Small intestine (tissue), 7 donors: ENCODE measurements at regions not wholly inside any gene's neighbourhood (a gene's known extent, or its start where the extent isn't known, plus 50 kb on each side); places are given as distances from the start of the nearest gene placed in this dataset.
"Not testable (repeated sequence)": the region's sequence is repeated elsewhere in the genome, so short reads cannot be mapped to it uniquely, and the experiment has no call there.

Source experiments
- DNase-seq, 2 donors: peaks; one replicate each; pipeline versions ENCODE4 v3.0.0 to v3.0.0-alpha.2; 2013
- FAIRE-seq: peaks from 2 replicates; lab custom pipeline; 2012; peaks lifted over from hg19 to GRCh38; lab: Jason Lieb, UNC
- H3K27ac ChIP-seq, 3 donors: one replicate each; pipeline ENCODE4 v1.5.1; 2013; ENCODE audit warnings: low read length in 2 of 3, mild to moderate bottlenecking in 2 of 3, control low read depth in 1 of 3, inconsistent platforms in 1 of 3, low read depth in 1 of 3, moderate library complexity in 1 of 3
- H3K27me3 ChIP-seq, 3 donors: one replicate each; pipeline ENCODE4 v1.6.1; 2013; ENCODE audit warnings: low read length in 3 of 3, inconsistent platforms in 1 of 3; ENCODE audit not compliant: control insufficient read depth in 3 of 3, insufficient read depth in 3 of 3
- H3K36me3 ChIP-seq, 3 donors: one replicate each; pipeline ENCODE4 v1.6.1; 2013; ENCODE audit warnings: low read length in 3 of 3, inconsistent platforms in 1 of 3, low read depth in 1 of 3, mild to moderate bottlenecking in 1 of 3, moderate library complexity in 1 of 3; ENCODE audit not compliant: control insufficient read depth in 3 of 3, insufficient read depth in 2 of 3
- H3K4me1 ChIP-seq, 3 donors: one replicate each; pipeline ENCODE4 v1.6.1; 2013; ENCODE audit warnings: low read length in 2 of 3, inconsistent platforms in 1 of 3, low read depth in 1 of 3, mild to moderate bottlenecking in 1 of 3, moderate library complexity in 1 of 3; ENCODE audit not compliant: control insufficient read depth in 3 of 3, insufficient read depth in 2 of 3
- H3K4me3 ChIP-seq, 3 donors: one replicate each; pipeline ENCODE4 v1.5.1; 2013; ENCODE audit warnings: low read length in 3 of 3, control low read depth in 1 of 3, inconsistent platforms in 1 of 3, low read depth in 1 of 3, mild to moderate bottlenecking in 1 of 3, moderate library complexity in 1 of 3
- H3K9me3 ChIP-seq, 2 donors: one replicate each; pipeline ENCODE4 v1.6.1; 2013; ENCODE audit warnings: low read depth in 1 of 2, low read length in 1 of 2; ENCODE audit not compliant: control insufficient read depth in 2 of 2, insufficient read depth in 1 of 2
- WGBS, 3 donors: extraction: QIAGEN DNeasy Blood & Tissue Kit; methylation state at CpG; one replicate each; pipeline ENCODE4 v1.1.7; 2013; 5-methylcytosine and 5-hydroxymethylcytosine counted together
- donor health status: healthy with polysubstance abuse.
- donor health status: control.
- donor health status: control.
- donor health status: Bipolar disorder and iron deficiency.
- donor health status: healthy.

DNA sequence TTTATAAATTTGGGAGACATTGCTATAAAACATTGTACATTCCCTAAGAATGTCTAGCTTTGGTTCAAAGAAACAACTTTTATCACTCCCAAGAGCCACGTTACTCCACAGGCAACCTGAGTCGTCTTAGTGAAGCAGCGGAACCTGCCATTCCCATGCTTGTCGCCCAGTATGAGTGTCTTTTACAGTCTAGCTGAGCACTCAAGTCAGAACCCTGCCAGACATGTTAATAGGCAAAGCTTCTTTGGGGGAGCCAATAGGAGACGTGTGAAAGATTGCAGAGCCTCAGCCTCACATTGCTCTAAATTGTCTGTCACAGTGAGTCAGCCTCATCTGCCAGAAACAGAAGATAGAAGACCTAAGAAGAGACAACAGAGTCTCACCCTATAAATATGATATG lies 541.6 kb upstream of the FLRT2 start:
- Histone ChIP-seq H3K9me3 (peaks cover 0 to 1% of the 10 kb centered on the region in 2 donors), H3K27me3 (no peaks in the 10 kb centered on the region), H3K36me3 (no peaks in the 10 kb centered on the region), H3K4me3 (no peak overlapping the region), H3K27ac (no peak overlapping the region), H3K4me1 (no peaks in the 10 kb centered on the region)
- FAIRE-seq (no peak), DNase-seq (no peak)
- 85 to 87% (median 85%) methylated on average over 5 of the region's 5 CpGs for WGBS, 3 donors

DNA sequence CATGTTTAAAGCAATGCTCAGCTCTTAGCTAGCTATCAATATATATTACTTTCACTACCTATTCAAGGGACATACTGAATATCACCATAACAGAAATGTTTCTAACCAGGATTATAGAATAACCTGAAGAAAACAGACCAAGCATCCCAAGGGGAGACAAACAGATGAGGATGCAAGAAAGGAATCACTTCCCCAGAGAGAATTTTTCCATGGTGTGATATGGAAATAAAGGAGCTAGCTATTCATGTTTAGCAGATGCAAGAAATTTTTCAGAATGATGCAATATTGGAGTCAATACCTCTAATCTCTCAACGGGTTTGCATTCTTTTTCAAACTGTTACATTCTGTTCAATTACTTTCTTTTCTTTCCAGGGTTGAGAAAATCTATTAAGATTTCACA lies 538.9 kb upstream of the FLRT2 start:
- Histone ChIP-seq H3K36me3 (no peaks in the 10 kb centered on the region), H3K27ac (no peak overlapping the region), H3K9me3 (no peaks in the 10 kb centered on the region), H3K4me1 (no peaks in the 10 kb centered on the region), H3K4me3 (no peak overlapping the region), H3K27me3 (no peaks in the 10 kb centered on the region)
- no peak for DNase-seq
- no peak for FAIRE-seq
- WGBS, 3 donors, result 42 to 70% (median 54%) methylated on average over 1 of the region's 1 CpG

DNA sequence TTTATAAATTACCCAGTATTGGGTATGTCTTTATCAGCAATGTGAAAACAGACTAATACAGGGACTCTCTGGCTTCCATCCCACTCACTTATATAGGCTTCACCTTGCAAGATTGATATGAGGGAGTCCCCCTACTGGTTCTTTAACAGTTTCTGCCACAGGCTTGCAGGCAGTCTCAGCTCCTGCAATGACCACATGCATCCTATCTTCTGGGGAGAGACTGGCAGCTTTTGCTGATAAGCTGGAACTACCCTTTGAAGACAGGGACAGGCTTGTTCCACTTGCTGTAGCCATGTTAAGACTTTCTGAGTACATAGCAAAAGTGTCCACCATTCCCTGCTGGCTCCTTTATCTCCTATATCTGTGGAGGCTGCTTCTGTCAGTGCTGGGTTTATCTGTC lies 531.7 kb upstream of the FLRT2 start:
- H3K27me3 ChIP-seq, result no peaks in the 10 kb centered on the region
- no peaks in the 10 kb centered on the region for H3K36me3 ChIP-seq
- H3K27ac ChIP-seq, result no peak overlapping the region
- FAIRE-seq, result no peak
- DNase-seq, result no peak
- H3K9me3 ChIP-seq, result peaks cover 1 to 3% of the 10 kb centered on the region in 2 donors
- no peaks in the 10 kb centered on the region for H3K4me1 ChIP-seq
- H3K4me3 ChIP-seq, result no peak overlapping the region

DNA sequence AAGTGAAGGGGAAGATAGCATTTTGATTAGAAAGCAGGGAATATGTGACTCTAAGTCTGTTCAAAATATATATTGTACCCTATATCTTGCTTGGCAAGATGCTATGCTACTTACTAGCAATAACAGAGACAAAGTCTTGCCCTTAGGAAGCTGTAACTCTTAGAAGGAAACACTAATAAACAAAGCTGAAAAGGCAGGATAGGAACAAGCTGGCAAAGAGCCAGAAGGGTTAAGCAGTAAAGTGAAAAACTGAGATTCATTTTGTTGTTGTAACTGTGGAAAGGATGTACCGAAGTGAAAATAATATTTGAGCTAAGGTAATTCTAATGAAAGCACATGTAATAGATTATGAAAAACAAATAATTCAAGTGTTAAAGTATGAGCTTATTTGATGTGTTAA lies 527.1 kb upstream of the FLRT2 start:
- DNase-seq (no peak), FAIRE-seq (no peak)
- WGBS, 3 donors, result 68 to 85% (median 68%) methylated on average over 1 of the region's 1 CpG
- no peak overlapping the region for H3K4me3 ChIP-seq
- no peaks in the 10 kb centered on the region for H3K36me3 ChIP-seq
- no peaks in the 10 kb centered on the region for H3K27me3 ChIP-seq
- no peak overlapping the region for H3K27ac ChIP-seq
- H3K9me3 ChIP-seq, result peaks cover 1 to 3% of the 10 kb centered on the region in 2 donors
- no peaks in the 10 kb centered on the region for H3K4me1 ChIP-seq

DNA sequence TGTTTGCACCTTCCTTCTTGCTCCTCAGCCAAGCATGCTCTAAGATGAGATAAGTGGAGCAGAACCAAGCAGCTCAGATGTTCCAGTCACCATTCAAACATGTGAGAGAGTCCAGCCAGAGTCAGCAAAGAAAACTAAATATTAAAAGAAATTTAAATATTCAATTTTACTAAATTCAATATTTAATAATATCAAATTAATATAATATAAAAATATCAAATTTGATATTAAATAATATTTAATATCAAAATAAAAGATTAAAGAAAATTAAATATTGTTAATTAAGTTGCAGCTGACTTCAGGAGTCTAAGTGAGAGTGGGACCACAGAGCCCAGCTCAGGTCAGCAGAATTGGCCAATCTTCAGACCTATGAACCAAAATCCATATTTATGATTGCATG lies 526.1 kb upstream of the FLRT2 start:
- no peak for FAIRE-seq

DNA sequence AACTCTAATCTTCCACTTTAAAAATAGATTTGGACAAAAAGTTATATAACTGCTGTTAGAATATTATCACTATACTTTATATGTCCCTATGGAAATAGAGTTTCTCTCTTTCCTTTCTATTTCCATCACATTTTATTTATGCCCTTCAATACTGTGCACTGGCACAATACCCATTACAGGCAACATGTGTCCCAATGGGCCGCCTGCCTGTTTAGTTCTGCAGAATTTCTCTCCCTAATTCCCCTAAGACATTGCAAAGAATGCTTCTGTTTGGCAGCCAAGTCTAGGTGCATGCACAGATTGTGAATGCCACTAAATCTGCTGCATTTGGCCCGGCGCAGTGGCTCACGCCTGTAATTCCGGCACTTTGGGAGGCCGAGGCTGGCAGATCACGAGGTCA lies 520.4 kb upstream of the FLRT2 start:
- FAIRE-seq (no peak), DNase-seq (no peak)
- WGBS, 3 donors, result 93 to 97% (median 95%) methylated on average over 7 of the region's 7 CpGs
- no peak overlapping the region for H3K27ac ChIP-seq
- no peaks in the 10 kb centered on the region for H3K27me3 ChIP-seq
- H3K4me1 ChIP-seq, result no peaks in the 10 kb centered on the region
- H3K36me3 ChIP-seq, result no peaks in the 10 kb centered on the region
- H3K9me3 ChIP-seq, result peaks cover 0 to 6% of the 10 kb centered on the region in 2 donors
- H3K4me3 ChIP-seq, result no peak overlapping the region

More for the DNA sequence above, 526.1 kb upstream of the FLRT2 start:
- Histone ChIP-seq H3K4me3 (no peak overlapping the region), H3K4me1 (no peaks in the 10 kb centered on the region), H3K27me3 (no peaks in the 10 kb centered on the region), H3K27ac (no peak overlapping the region), H3K36me3 (no peaks in the 10 kb centered on the region), H3K9me3 (peaks cover 0 to 7% of the 10 kb centered on the region in 2 donors)
- DNase-seq, result no peak

DNA sequence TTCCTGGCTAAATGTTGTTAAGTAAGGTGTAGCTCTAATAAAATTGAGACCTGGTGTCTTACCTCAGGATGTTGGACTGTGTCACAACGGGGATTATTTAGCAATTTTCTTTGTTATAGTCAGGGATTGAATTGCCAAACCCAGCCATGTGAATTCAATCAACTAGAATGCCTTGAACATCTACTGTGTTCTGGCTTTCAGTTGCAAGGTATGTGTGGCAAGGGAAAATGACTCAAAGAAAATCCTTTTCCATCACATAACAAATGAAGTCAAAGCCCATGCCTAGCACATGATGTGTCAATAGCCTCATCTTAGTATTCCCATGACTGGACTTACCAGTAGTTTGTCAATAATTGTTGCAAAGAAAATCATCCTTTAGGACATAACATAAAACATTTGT lies 519.8 kb upstream of the FLRT2 start:
- Histone ChIP-seq H3K4me1 (no peaks in the 10 kb centered on the region), H3K27me3 (no peaks in the 10 kb centered on the region), H3K36me3 (no peaks in the 10 kb centered on the region), H3K9me3 (peaks cover 0 to 6% of the 10 kb centered on the region in 2 donors), H3K27ac (no peak overlapping the region), H3K4me3 (no peak overlapping the region)
- WGBS, 3 donors, result 47 to 72% (median 63%) methylated on average over 1 of the region's 1 CpG
- DNase-seq (no peak), FAIRE-seq (no peak)

DNA sequence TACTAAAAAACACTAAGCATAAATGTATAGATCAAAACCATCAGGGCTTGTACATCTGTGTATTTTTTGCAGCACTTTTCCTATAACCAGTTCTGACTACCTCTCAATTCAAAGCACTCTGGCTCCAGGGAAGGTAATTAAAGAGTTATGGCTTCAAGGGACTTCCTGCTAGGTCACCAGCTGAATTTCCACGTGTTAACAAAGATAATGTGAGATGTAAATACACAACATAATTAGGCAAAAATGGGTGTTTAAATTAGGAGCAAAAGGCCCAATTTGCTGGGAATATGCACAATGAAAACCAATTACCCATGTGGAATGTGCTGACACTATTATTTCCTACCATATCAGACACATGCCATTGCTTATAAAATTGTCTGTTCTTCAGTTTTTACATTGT lies 513.4 kb upstream of the FLRT2 start:
- FAIRE-seq (no peak), DNase-seq (no peak)
- Histone ChIP-seq H3K27me3 (no peaks in the 10 kb centered on the region), H3K36me3 (no peaks in the 10 kb centered on the region), H3K27ac (no peak overlapping the region), H3K4me1 (no peaks in the 10 kb centered on the region), H3K9me3 (no peaks in the 10 kb centered on the region), H3K4me3 (no peak overlapping the region)
- WGBS, 3 donors, result 3 to 9% (median 8%) methylated on average over 1 of the region's 1 CpG

DNA sequence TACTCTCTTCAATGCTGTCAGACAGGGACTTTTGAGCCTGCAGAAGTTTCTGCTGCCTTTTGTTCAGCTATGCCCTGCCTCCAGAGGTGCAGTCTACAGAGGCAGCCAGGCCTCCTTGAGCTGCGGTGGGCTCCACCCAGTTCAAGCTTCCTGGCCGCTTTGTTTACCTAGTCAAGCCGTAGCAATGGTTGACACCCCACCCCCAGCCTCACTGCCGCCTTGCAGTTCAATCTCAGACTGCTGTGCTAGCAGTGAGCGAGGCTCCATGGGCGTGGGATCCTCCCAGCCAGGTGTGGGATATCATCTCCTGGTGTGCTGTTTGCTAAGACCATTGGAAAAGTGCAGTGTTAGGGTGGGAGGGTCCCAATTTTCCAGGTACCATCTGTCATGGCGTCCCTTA lies 506.1 kb upstream of the FLRT2 start:
- H3K4me1 ChIP-seq, FAIRE-seq, DNase-seq, H3K4me3 ChIP-seq, H3K36me3 ChIP-seq, H3K27me3 ChIP-seq, H3K9me3 ChIP-seq, H3K27ac ChIP-seq: not testable (repeated sequence)
- 61 to 78% (median 66%) methylated on average over 7 of the region's 7 CpGs for WGBS, 3 donors
